Stimulated activated CD4-positive, alpha-beta T cell treated with anti-CD3 and anti-CD28 coated beads, Interleukin-12 subunit alpha, Interleukin-12 subunit beta, amount 100 ng/mL, for 4 hours (primary cell): ENCODE measurements at regions not wholly inside any gene's neighbourhood (a gene's known extent, or its start where the extent isn't known, plus 50 kb on each side); places are given as distances from the start of the nearest gene placed in this dataset.
A peak's percentile ranks its signal among the peaks of the same experiment; 100 is the strongest.
"Not testable (repeated sequence)": the region's sequence is repeated elsewhere in the genome, so short reads cannot be mapped to it uniquely, and the experiment has no call there.

Source experiments
- DNase-seq: peaks from one replicate; pipeline ENCODE4 v3.0.0-alpha.2; 2020

DNA sequence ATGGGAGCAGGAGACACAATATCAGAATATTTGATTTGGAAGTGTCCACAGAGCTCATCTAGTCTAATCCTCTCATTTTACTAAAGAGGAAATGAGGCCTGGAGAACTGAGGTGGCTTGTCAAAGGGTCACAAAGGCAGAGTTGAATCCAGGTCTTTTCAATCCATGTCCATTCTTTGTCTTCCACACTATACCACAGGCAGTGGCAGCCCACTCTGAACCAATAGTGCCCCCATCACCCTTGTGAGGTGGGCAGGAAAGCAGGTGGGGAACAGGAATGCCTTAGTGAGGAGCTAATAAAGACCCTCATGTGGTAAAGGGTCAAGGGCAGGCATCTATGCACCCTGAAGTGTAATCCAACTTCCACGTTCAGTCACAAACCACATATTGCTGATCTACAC is 134.8 kb upstream of the EGLN3 start:
- DNase-seq: no peak

DNA sequence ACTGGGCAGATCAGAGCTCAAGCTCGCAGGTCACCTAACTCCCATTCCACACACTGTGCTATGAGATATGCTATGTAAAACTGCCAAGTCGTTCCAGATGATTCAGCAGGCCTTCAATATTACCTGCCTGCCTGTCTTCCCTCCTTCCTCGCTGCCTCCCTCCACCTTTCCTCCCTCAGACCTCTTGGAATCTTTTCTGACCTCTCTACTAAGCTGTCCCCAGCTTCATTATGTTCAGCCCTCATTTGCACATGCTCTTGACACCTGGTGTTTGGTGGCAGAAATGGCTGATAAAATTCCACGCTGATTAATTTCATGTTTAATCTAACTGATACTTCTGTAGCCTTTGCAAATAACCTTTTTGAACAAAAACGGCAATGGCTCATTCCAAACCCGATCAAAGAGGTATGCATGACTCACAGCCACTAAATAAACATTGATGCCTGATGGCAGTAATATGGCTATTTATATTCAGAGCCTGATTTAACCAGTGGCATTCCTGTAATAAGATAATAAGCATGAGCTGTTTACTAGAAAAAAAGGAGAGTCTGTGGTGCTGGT is 130.8 kb upstream of the EGLN3 start:
- DNase-seq: no peak

DNA sequence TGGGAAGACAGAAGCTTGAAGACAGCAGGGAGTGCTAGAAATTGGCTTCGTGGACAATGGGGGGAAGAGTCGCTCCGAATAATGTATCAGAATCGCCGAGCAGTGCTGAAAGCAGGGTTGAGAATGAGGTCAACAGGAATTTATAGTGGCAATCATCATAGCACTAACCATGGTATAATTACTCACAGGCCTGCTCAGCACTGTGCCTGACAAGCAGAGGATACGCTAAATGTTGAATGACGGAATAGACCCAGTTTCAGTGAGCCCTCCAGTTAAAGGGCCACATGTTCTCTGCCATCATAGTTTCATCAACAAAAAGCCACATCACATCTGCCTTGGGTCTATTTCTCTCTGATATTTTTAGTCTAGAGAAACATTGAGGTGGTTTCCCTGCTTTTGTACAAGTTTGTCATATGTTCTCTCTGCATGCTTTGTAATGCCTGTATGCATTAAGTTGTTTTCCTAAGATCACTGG is 130.3 kb upstream of the EGLN3 start:
- no peak for DNase-seq

DNA sequence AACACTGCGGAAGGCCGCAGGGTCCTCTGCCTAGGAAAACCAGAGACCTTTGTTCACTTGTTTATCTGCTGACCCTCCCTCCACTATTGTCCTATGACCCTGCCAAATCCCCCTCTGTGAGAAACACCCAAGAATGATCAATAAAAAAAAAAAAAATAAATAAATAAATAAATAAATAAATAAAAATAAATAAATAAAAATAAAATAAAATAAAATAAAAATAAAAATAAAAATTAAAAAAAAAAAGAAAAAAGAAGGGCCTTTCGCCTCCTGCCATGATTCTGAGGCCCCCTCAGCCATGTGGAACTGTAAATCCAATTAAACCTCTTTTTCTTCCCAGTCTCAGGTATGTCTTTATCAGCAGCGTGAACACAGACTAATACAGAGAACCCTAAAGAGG is 128.8 kb upstream of the EGLN3 start:
- DNase-seq: not testable (repeated sequence)

DNA sequence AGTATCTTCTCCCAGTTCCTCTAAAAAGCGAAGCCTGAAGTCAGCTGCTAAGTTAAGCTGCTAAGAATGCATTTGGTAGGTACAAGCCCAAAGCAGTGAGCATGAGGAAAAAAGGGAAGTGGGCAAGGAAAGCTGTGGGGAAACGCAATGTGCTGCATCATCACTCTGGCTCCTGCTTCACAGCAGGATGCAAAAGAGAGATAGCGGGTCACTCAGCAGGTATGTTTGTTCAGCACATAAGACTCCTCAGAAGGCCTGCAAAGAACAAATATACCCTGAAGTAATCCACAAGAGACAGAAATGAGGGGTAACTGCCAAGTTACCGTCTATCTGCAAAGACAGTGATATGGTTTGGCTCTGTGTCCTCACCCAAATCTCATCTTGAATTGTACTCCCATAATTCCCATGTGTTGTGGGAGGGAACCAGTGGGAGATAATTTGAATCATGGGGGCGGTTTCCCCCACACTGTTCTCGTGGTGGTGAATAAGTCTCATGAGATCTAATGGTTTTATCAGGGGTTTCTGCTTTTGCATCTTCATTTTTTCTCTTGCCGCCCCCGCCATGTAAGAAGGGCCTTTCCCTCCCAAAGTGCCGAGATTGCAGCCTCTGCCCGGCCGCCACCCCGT is 127.4 kb upstream of the EGLN3 start:
- no peak for DNase-seq

DNA sequence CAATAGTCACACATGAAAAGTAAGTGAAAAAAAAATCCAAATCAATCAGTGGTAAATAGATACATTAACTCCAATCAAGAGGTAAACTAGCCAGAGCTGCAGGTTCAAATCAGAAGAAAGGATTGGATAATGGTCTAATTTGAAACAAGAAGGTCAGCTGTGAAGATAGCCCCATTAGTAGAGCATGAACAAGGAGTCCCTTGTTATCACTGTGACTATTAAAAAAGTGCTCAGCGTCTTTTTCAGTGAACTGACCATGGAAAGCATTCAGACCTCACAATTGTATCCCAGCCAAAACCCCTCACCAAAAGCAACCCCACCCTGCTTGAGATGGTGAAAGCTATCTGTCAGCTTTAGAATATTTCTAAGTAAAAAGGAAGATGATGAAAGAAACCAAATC is 125.0 kb upstream of the EGLN3 start:
- no peak for DNase-seq

DNA sequence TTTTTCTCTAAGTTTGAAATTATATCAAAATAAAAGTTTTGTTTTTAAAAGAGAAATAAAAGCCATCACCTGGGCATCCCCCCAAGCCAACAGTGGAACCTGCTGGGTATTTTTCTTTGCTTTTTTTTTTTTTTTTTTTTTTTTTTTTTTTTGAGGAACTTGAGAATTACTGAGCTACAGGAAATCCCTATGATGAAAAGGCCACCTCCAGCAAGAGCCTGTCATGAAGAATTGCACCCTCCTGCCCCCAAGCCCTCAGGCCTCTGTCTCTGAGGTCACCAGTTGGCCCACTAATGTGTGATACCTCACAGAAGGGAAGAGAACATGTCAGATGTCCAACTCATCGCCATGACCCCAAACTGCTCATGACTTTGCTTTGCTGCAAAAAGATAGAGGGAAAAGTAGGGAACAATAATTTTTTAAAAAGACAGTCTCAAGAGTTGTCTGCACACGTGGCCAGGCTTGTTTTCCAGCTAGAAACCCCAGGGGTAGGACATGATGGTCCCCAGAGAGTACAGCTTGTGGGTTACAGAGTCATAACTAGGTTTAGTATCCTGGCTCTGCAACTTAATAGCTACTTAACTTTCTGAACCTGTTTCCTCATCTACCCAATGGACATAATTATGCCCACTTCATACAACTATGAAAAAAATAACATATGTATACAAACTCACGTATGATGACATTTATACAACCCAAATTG is 124.3 kb upstream of the EGLN3 start:
- no peak for DNase-seq

DNA sequence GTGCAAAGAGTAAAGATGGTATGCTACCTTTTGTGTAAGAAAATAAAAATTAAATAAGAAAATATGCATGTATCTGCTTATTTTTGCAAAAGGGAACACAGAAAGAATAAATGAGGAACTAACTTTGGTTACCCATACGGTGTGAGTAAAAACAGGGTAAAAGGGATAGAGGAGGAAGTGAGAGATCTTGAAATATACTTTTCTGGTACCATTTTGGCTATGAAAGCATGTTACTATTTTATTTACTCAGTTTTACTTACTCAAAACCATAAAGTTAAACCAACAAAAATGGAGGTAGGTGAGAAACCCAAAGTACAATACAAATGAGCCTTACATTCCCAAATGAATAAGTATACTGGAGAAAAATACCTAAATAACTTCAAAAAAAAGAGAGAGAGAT is 122.0 kb upstream of the EGLN3 start:
- DNase-seq: no peak

DNA sequence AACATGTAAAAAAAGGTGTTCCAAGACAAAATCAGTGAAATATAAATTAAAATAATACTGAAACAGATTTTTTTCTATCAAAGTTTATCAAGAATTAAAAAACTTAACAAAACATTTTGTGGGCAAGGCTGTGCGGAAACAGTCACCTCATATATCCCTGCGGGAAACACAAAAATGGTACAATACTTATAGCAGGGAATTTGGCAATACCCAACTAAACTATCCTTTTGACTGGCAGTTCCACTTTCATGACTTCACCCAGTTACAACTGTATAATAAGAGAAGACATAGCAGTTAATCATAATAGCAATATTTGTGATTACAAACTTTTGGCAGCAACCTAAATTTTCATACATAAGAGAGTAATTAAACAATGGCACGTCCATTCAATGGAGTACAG is 121.5 kb upstream of the EGLN3 start:
- DNase-seq: no peak

DNA sequence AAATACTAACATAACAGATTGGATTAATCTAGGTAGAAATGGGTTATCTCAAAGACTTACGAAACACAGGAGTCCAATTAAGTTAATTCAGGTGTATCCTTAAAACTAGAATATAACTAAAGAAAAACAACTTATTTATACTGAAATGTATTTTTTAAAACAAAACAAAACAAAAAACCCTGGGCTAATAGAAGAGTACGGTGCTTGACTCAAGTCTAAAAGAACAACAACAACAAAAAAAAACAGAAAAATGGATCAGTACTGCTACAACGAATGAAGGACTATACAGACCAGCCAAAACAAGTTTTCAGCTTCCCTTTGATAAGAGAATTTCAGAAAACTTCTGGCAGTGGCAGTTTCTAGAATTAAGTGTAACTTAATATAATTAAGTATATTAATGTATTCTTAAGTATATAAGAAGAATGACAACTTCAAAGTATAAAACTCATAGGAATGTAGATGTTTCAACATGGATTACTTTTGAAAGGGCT is 120.1 kb upstream of the EGLN3 start:
- no peak for DNase-seq

DNA sequence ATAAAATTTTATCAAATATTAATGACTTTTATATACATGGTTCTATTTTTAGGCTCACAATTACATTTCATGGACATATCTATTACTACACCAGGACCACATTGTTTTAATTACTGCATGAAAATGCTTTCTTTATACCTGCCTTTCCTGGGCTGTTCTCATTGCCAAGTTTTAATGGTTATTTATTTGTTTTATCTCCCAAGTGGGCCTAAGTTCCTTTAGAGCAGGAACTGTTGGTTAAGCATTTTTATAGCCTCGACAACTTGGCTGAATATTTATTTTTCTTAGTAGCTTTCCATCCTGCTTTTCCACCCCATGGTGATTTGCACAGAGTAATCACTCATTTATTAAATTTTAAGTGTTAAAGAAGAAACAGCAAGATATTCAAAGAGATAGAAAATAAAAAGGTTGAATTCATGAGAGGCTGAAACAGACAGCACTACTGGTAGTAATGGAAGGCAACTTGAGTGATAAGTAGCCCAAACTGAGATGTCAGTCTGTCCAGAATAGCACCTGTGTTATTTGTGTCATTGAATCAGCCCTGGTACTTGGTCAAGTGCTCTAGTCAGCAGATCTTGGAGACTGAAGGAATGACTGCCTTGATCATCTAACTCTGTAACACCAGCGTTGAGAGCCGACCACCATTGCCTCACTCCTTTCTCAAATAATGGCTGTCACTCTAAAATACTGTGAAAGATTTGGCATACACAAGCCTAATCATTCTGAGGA is 119.1 kb upstream of the EGLN3 start:
- DNase-seq: no peak

DNA sequence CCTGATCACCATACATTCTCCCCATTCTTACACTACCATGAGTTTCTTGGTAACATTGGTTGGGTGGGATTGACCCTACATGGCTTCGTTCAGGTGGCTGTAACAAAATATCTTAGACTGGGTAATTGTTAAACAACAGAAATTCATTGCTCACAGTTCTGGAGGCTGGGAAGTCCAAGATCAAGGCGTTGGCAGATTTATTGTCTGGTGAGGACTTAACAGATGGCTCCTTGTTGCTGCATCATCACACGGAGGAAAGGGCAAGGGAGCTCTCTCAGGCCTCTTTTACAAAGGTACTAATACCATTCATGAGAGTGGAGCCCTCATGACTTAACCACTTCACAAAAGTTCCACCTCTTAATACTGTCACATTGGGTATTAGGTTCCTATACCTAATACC is 116.7 kb upstream of the EGLN3 start:
- no peak for DNase-seq

DNA sequence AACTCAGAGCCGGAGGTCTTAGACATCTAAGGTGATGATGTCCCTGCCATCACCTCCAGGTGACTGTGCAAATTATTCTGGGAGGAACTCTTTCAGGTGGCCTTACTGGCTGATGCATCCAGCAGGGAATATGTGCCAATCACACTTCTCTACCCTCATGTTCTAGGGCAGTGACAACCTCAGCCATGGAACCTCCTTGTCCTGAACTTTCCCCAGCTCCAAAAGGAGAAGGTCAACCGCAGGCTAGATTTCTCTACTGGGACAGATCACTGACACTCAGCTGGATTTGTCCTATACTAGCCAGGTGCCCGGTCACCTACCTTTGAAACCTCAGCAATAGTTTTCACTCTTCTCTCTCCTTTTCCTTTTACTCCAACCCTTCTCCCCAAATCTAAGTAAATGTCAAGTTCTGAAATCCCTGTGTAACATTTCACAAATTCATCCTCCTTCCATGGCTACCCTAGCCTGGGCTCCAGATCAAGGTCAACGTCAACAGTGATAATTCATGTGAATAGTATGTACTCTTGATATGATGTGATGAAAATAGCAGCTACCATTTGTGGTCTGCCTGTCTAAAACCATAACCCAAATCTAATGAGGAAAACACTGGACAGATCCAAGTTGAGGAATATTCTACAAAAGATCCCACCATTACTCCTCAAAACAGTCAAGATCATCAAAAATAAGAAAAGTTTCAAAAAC is 115.0 kb upstream of the EGLN3 start:
- DNase-seq: no peak

DNA sequence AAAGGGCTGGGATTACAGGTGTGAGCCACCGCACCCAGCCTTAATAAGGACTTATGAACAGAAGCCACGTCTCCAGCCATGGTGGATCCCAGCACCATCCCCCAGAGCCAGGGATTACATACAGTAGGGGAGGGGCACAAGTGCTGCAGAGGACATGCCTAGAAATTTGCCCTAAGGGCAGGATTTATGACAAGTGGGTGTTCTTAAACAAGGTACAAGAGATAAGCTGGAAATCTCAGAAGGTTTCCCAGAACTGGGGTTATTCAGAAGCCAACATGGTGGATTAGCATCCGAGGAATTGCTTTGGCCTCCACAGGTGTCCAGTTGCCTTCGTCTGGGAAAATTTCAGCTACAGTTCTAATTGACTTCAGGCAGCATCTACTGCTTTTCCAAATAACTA is 114.4 kb upstream of the EGLN3 start:
- no peak for DNase-seq

DNA sequence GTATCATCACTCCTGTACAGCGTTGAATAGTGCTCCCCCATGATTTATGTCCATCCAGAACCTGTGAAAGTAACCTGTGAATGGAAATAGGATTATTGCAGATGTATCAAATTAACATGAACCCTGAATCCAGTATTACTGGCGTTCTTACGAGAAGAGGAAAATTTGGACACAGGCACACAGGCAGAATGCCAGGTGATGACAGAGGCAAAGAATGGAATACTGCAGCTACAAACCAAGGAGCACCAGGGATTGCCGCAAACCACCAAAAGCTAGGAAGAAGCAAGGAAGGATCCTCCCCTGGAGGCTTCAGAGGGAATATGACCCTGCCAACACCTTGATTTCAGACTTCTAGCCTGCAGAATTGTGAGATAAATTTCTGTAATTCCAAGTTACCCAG is 113.5 kb upstream of the EGLN3 start:
- DNase-seq: no peak

DNA sequence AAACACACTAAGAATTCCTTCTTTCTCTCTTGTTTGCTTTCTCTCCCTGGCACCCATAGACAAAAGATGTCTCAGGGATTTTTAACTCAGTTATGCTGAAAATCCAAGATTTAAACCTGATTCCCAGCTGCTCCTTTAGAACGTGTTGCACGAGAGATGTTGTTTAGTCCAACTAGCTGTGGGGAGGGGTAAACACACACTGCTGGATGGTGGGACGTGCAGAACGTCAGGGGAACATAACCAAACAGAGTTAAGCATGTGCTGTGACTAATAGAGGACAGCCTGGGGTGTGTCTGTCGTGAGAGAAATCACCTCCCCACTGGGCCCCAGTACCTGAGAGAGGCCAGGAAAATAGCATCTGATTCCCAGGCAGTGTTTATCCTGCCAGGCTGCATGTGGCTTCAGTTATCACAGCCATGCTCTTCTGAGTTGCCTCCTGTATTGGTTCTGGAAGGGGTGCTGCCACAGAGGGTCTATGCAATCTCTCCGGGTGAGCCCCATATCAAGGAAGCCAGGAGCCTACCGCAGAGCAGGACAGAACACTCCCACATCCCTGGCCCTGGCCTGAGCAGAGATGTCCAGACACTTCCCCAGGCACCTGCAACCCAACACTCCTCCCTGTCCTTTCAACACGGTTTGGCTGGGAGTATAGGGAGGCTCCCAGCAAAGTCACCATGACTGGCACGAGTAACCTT is 112.7 kb upstream of the EGLN3 start:
- DNase-seq: no peak

DNA sequence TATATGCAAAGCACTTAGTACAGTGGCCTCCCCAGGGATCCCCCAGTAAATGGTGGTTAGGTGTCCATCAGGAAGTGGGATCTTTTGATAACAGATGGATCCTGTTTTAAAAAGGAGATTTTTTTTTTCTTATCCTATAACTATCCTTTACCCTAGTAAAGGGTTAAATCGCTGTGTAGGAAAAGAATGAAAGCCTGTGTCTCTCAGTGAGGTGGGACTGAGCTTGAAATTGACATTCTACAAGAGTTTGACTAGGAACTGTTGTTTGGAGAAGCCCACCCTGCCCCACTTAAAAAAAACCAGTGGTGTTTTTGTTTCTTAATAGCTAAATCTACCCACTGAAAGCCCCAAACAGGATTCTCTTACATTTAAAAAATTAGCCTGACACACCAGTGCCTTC is 112.2 kb upstream of the EGLN3 start:
- no peak for DNase-seq

DNA sequence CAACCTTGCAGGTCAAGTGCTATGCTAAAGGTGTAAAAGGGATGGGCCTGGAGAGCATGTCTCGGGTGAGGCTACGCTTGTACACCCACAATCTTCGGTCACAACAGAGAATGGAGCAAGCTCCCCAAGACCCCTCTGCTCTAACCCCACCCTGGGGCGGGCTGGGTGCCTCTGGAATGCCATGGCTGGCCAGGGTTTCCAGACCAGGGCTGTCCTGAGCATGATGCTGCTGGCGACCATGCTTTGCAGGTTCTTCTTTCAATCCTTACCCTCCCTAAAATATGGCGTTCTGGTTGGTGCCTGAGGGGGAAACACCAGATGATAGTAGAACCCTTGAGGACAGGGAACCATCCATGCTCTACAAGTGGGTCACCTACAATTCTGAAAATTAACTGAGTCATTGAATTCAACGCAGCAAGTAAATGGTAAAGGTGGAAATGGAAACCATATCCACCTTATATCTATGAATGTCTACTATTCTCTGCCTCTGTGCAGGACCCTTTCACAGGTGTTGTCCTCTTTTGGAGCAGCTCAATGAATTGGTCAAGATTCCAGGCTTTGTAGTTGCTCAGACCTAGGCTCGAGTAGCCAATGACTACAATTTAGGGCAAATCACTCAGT is 111.6 kb upstream of the EGLN3 start:
- no peak for DNase-seq

DNA sequence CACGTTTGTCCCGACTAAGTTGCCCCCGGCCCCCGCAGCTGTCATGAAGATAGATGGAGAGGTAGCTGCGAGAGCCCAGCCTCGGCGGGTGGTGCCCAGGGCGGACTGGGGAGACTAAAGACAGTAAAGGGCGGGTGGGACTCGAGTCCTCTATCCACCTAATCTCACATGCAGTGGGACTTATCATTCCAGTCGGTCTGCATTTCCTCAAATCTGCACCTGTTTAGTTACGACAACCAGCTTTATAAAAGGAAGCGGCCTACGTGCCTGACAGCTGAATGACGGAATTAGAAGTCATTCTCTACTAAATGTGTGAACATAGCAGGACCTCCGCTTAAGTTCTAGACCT is 109.8 kb upstream of the EGLN3 start:
- DNase-seq: no peak

DNA sequence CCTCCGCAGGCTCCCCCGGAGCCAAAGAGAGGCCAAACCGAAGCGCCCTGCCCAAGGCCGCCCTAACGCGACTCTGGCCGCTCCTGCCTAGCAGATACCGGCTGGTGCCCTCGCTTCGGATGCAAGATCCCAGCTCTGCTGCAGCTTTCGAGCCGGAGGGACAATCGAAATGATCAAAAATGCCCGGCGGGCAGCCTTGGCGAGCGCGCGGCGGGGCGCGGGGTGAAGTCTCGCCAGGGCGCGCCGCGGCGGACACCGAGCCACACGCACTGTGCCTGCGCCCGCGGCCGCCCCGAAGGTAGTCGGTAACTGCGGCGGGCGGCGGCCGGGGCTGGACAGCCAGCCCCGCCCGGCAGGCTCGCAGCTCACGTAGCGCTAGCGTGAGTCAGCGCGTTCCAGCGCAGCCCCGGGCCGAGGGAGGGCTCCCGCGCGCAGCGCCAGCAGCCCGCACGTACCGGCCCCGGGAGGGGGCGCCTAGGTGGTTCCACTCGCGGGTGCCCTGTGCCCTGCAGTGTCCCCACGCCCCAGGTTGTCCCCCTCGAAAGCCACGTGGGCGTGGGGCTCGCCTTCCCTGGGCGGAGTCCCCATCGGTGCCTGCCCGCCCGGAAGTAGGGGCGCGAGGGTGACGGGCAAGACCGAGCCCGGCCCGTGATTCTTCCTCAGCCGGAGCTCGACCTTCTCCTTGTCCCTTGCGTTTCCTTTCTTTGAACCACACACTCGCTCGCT is 109.2 kb upstream of the EGLN3 start:
- DNase-seq: peak; percentile 52
